Breast epithelium (tissue), 3 donors: ENCODE measurements at regions not wholly inside any gene's neighbourhood (a gene's known extent, or its start where the extent isn't known, plus 50 kb on each side); places are given as distances from the start of the nearest gene placed in this dataset.

Source experiments
- CTCF ChIP-seq, 3 donors: fragments of 450-650 bp; IDR thresholded peaks; one replicate each; pipeline ENCODE4 v1.5.1; 2016 to 2017; ENCODE audit warnings: antibody characterized with exemption in 3 of 3, mild to moderate bottlenecking in 3 of 3, moderate library complexity in 3 of 3
- POLR2A ChIP-seq: fragments of 450-650 bp; IDR thresholded peaks from one replicate; pipeline ENCODE4 v1.6.1; 2016; ENCODE audit warnings: antibody characterized with exemption, mild to moderate bottlenecking, moderate library complexity
- POLR2AphosphoS5 ChIP-seq, 3 donors: sonication (generic); formaldehyde crosslinking; IDR thresholded peaks; one replicate each; pipeline ENCODE4 v1.6.1; 2017; ENCODE audit warnings: antibody characterized with exemption in 3 of 3

DNA sequence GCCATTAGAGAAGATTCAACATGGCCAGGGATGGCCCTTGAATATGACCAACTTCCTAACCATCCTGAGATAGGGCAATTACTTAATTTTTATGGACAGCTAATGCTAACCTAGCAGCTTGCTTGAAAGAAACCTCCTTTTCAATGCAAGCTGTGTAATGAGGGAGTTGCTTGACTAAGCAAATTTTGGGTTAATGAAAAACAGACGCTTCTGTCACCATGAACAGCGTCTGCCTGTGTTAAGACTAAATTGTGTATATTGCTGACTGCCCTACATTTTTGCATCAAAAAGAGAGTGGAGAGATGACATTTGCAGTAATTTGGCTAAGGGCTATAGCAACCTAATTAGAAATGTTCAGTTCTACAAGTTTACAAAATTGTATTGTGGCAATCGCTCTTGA lies 319.2 kb upstream of the LRATD1 start:
- TF ChIP-seq CTCF (IDR thresholded peaks at IDR 0.05) (no peak), POLR2A (no peak), POLR2AphosphoS5 (IDR thresholded peaks at IDR 0.05) (no peak)
